GM11168 (cell line): ENCODE measurements at regions not wholly inside any gene's neighbourhood (a gene's known extent, or its start where the extent isn't known, plus 50 kb on each side); places are given as distances from the start of the nearest gene placed in this dataset.
"Not testable (repeated sequence)": the region's sequence is repeated elsewhere in the genome, so short reads cannot be mapped to it uniquely, and the experiment has no call there.

Experiments
- in situ Hi-C: fragments of 300-500 bp; cut with MboI; formaldehyde crosslinking; loops from one replicate; pipeline ENCODE4 v1.12.0; 2022; ENCODE audit warnings: low sequenced_read_pairs; ENCODE audit not compliant: unreplicated experiment

- in situ Hi-C loops: loop anchor here (10.0 kb wide), 1 partner anchor 367 kb away; no protein-coding TSS in a partner anchor
Observed at GRCh38 chr18:29361843-29362242, 1184.9 kb upstream of the CDH2 start.

- in situ Hi-C loops: loop anchor here (10.0 kb wide), 1 partner anchor 366 kb away; no protein-coding TSS in a partner anchor
Observed at GRCh38 chr18:29360659-29361058, 1183.7 kb upstream of the CDH2 start.

- in situ Hi-C loops: not testable (repeated sequence)
Observed at GRCh38 chr18:29359222-29359621, 1182.3 kb upstream of the CDH2 start.

GRCh38 chr18:29351171-29351570, 1174.2 kb upstream of the CDH2 start:
- in situ Hi-C loops: no loop called here

GRCh38 chr18:29328932-29329331, 1152.0 kb upstream of the CDH2 start:
- in situ Hi-C loops: no loop called here

- in situ Hi-C loops: no loop called here
Observed at GRCh38 chr18:29326214-29326613, 1149.3 kb upstream of the CDH2 start.

GRCh38 chr18:29321561-29321960, 1144.6 kb upstream of the CDH2 start:
- in situ Hi-C loops: no loop called here

GRCh38 chr18:29313312-29313711, 1136.4 kb upstream of the CDH2 start:
- in situ Hi-C loops: no loop called here

- in situ Hi-C loops: no loop called here
Observed at GRCh38 chr18:29311580-29311979, 1134.7 kb upstream of the CDH2 start.

- in situ Hi-C loops: no loop called here
Observed at GRCh38 chr18:29309366-29309765, 1132.4 kb upstream of the CDH2 start.

- in situ Hi-C loops: no loop called here
Observed at GRCh38 chr18:29307982-29308381, 1131.1 kb upstream of the CDH2 start.

- in situ Hi-C loops: no loop called here
Observed at GRCh38 chr18:29307231-29307630, 1130.3 kb upstream of the CDH2 start.

GRCh38 chr18:29305516-29305915, 1128.6 kb upstream of the CDH2 start:
- in situ Hi-C loops: no loop called here

- in situ Hi-C loops: no loop called here
Observed at GRCh38 chr18:29301048-29301447, 1124.1 kb upstream of the CDH2 start.

- in situ Hi-C loops: no loop called here
Observed at GRCh38 chr18:29285471-29285870, 1108.5 kb upstream of the CDH2 start.

GRCh38 chr18:29271501-29271900, 1094.6 kb upstream of the CDH2 start:
- in situ Hi-C loops: no loop called here

- in situ Hi-C loops: no loop called here
Observed at GRCh38 chr18:29259838-29260237, 1082.9 kb upstream of the CDH2 start.

- in situ Hi-C loops: no loop called here
Observed at GRCh38 chr18:29254123-29254522, 1077.2 kb upstream of the CDH2 start.

GRCh38 chr18:29251681-29252080, 1074.8 kb upstream of the CDH2 start:
- in situ Hi-C loops: no loop called here

GRCh38 chr18:29250843-29251242, 1073.9 kb upstream of the CDH2 start:
- in situ Hi-C loops: no loop called here

GRCh38 chr18:29250259-29250658, 1073.3 kb upstream of the CDH2 start:
- in situ Hi-C loops: no loop called here

GRCh38 chr18:29248805-29249204, 1071.9 kb upstream of the CDH2 start:
- in situ Hi-C loops: no loop called here

GRCh38 chr18:29241199-29241598, 1064.3 kb upstream of the CDH2 start:
- in situ Hi-C loops: no loop called here
